HG03378 (cell line): ENCODE measurements at regions not wholly inside any gene's neighbourhood (a gene's known extent, or its start where the extent isn't known, plus 50 kb on each side); places are given as distances from the start of the nearest gene placed in this dataset.

ENCODE experiments used
- ATAC-seq: cut with Tn5 transposase; IDR thresholded peaks from one replicate; pipeline ENCODE4 v1.9.1; 2021; ENCODE audit warnings: mild to moderate bottlenecking, moderate library complexity; ENCODE audit not compliant: unreplicated experiment

DNA sequence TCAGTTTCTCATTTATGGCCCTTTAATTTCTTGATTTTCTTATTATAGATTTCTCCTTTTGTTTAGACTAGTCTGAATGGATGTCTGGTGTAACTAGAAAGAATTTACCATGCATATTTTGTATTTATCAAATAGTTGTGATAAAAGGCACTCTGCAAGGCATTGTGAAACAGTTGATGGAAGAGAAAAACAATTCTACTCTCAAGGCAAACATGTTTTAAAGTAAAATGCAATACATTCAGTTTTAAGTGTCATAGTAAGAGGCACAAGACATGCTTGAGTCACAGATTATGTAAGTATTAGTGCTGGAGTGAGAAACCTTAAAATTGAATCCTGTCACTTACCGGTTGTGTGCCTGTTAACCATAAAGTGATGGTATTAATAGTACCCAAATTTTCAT lies 283.3 kb upstream of the DKK2 start:
- ATAC-seq, result no peak

DNA sequence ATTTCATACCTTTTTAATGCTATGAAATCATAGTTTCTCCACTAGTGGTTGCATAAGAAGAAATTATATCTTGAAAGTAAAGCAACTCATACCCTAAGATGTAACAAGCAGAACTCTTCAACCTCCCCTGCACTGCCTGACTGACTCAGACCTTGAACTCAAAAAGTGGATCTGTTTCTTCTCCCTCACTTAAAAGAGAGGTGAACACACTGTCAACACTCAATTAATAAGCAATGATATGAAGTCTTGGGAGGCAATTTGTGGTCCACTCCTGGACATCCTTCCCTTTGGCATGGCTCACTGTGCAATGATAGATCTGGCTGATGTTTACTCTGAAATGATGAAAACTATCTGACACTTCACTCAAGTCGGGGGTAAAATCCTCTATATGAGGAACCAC lies 282.0 kb upstream of the DKK2 start:
- ATAC-seq, result no peak

DNA sequence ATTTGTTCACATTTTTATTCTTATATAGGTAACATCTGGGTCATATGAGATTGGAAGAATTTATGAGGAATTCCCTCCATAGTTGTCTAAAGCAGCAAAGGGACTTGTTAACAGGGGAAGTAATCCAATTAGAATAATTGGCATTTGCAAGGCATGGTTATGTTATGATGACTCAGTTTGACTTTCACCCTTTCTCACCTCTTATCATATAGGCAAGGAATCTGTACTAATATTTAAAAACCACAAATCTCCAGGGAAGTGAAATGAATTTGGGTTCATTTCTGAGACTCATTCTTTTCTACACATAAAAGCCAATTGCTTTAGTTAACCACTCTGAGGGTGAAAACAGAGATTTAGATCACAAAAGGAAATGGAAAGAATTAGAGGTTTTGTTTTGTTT lies 281.5 kb upstream of the DKK2 start:
- no peak for ATAC-seq

DNA sequence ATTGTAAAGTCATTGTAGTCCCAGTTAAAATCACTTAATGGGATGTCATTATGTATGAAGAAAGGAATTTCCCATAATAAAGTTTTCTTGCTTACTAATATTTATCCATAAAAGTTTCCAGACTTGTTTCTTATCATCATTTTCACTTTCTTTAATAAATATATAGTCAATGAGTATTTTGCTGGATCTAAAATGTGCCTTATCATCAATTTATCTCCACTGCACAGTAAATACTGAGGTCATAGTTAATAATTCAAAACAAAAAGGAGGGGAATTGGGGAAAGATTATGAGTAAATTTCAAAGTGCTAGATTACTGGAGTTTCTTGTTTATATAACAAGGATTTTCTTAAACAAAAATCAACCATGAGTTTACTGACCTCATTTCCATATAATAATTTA lies 279.5 kb upstream of the DKK2 start:
- ATAC-seq, result no peak

DNA sequence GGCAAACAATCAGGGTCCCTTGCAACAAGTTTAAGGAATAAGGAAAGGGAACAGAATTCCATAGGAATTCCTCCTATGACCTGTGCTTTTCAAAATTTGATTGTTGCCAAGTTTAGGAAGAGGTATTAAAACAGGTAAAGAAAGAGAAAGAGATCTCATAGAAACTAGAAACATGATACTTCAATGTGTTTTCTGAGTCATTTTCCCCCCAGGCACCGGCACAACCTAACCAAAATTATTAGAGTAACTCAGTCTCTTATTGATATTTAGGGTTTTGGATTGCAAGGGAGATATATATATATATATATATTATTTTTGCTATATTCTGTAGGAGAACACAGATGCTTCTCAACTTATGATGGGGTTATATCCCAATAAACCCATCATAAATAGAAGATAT lies 278.0 kb upstream of the DKK2 start:
- ATAC-seq, result no peak

DNA sequence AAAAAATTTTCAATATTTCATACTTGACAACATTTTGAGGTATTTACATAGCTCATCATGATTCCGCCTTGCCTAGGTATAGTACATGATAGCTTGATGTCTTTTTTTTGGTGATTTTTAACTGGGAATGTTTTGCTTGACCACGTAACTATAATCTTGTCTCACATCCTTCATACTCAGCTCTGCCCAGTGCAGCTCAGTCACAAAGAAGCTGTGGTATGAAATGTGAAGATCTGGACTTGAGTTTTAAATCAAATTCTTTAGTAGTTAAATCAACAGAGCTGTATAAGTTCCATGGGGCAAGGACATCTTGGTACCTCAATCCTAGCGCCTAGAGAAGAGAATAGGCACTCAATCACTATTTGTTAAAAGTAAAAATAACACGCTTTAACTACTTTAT lies 276.3 kb upstream of the DKK2 start:
- no peak for ATAC-seq

DNA sequence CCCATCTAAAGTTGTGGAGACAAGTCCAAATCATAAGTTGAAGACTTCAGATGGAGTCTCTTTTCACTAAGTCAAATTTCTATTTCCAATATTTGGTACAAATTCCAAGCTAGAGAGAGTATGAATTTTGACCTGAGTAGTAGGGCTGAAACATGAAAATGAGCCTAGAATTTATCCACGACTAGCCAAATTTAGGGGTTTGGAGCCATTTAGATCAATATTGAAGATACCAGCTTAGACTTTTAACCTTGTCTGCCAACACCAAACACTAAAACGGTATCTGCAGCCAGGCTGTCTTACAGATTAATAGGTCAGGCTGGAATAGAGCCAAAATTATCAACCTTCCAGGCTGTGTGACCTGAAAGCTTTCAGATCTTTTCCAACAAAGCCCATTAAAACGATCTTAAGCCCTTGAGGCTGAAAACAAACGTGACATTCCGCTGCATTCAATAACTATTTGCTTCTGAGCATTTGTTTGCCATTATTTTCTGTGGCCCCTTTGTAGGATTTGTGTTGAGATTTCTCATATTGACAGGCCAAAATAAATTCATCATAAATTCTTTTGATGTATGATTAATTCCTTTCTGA lies 268.7 kb upstream of the DKK2 start:
- ATAC-seq, result no peak

DNA sequence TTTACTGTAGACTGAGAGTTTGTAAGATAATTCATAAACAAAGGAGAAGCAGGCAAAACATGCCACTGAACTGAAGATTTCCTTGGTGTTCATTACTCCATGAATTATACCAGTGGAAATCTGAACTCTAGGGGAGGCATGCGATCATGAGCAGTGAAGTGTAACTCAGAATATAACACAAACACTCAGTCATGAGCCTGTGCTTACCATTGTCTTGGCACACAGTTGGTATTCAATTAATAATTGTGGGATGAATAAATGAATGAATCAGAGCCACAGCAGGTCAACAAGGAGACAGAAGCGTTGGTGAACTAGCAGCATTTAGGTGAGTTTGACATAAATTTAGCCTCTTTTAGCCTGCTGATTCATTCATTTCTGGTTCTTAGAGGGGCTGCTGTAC lies 263.5 kb upstream of the DKK2 start:
- no peak for ATAC-seq

DNA sequence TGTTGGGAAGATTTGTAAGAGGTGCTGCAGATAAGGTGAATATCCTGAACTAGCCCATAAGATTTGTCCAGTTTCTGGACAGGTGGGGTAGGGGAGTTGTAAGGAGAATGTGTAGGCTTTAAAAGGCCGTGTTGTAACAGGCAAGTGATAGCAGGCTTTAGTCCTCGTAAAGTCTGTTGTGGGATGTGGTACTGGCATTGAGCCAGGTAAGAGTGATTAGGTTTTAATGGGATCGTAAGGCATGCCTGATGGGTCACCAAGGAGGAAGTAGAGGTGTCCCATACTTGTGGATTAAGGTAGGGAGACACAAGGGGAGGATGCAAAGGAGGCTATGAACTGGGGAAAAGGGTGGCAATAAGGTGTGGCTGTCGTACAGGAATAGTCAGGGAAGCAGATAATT lies 256.9 kb upstream of the DKK2 start:
- ATAC-seq, result no peak

DNA sequence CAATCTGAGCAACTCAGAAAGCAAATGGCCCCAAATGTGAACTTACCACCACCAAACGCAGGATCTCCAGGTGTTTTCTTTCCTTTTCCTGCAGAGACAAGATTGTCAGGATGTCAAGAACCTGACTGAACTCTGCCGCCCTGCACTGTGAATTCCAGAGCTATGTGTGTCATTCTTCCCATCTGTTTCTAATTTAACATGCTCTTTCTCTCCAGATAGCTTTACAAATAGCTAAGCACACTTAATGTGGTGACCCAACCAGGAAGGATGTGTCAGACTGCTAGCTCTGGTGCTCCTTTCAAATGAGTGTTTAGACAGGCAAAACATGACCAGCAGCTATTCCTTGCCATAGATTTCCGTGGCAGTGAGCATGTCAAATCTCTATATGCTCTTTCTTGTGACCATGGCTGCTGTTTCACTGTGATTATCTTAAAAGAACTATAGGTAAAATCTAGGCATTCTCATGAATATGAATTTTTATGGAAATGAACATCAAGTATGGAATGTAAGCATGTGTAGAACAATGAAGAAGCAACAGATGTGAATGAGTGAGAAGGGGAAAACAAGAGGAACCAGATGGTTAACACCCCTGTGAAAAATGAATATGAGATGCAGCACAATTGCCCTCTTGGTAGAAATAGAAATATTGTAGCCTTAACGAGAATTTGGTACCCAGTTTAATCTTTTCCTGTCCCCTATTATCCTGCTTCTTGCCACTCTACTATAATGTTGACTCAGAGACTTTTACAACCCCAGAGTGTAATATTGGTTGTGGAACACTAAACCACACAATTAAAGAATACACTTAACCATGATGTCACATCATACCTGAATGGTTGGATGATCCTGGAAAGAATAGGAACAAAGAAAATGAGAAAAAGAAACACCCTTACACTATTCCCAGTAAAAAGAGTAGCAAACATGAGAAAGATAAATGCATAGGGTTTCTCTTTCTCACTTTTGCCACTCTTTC lies 247.8 kb upstream of the DKK2 start:
- no peak for ATAC-seq

DNA sequence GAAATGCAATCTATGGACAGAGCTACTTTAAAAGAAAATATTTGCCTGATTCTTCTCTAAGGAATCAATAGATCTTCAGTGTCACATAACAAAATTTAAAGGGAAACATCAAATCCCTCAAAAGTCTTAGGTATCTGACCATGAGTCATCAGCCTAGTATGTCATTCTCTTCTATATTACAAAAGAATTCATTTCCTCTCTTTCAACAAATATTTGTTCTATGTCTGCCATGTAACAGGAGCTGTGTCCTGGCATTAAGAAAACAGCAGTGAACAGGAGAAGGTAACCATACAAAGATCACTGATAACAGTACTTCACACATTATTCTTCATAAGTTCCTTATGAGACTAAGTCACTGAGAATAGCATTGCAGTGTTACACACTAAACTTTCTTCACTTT lies 243.6 kb upstream of the DKK2 start:
- no peak for ATAC-seq

DNA sequence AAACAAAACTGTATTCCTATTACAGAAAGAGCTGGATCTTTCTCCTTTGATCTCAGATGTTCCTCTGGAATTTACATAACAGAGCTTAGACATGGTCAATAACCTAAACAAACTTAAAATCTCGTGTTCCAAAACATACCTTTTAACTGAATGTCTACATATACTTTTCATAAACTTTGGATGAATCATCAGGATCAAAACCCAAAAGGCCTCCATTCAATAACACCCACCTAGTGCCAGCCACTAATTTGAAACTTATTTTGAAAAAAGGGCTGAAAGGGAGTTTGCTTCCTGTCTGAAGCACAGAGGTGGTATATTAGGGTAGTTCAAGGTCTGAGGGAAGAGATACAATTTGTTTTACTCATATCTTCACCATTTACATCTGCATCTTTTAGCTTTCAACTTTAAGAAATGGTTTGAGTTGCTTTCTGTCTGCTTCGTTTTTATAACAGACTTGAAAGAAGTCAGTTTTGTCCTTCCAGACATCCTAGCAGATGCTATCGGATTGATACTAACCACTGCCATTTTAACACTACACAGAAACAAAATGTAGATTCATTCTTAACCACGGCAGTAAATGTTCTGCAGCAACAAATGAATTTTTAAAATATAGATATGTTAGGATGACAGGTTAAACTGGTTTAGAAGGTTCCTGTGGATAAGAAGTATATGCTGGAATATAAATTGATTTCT lies 242.8 kb upstream of the DKK2 start:
- no peak for ATAC-seq

DNA sequence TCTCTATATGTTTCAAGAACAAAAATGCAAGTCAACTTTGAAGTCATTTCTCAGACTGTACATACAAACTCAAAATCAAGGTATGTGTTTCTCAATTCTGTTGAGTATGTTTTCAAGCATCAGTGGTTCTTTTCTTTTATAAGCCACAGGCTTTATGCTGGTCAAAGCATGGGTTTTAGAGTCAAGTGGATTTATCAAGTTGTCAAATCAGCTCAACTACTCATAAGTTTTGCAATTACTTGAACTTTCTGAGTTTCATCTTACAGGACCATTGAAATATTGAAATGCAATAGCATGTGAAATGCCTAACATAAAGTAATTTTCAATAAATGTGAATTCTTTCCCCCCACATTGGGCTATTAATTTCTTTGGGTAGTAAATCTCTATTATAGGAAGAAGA lies 239.9 kb upstream of the DKK2 start:
- no peak for ATAC-seq

DNA sequence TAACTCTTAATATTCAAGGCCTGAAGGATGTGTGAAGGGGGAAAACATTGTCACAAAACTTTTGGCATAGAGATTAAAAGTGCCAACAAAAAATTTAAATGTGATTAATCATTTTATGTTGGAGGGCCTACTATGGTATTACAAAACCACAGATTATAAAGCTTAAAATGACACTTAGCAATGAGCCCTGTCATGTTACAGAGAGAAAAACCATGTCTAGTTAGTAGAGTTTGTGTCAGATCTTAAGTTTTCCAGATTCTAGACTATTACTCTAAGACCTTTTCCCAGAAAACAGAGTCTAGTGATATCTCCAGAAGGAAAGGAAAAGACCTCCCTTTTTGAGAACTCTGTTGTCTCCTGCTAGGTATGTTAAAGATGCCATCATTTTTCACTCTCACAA lies 239.1 kb upstream of the DKK2 start:
- no peak for ATAC-seq

DNA sequence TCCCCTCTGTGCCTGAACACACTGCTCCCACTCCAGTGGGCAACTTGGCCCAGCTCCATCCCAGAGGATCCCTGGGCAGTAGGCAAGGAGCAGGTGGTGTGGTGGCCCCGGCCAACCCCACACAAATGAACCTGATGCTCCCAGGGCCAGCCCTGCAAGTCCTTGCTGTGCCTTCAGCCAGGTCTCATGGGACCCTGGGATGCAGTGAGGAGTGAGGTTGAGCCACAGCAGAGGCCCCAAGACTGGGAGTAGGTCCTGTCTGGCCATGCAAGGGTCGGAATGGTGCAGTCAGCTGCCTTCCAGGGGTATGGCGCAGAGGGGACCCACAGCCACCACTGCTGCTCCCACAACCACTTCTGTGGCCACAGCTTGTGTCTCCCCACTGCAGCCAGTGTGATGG lies 234.5 kb upstream of the DKK2 start:
- no peak for ATAC-seq

DNA sequence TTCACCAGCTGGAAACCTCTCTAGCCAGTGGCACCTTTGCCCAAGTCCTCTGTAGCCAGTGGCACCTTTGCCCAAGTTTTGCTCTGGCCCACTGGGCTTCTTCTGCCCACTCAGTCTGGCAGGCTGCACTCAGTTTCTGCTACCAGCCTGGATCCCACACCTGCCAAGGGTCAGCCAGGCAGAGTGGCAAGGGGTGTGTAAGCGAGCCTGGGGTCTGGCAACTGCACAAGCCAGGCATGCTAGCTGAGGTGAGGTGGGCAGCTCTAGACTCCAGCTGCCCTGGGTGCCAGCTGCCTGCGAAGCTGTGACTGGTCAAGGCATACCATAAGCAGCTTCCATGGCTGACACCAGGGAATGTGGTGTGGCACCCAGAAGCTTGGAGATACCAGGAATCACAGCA lies 233.1 kb upstream of the DKK2 start:
- no peak for ATAC-seq

DNA sequence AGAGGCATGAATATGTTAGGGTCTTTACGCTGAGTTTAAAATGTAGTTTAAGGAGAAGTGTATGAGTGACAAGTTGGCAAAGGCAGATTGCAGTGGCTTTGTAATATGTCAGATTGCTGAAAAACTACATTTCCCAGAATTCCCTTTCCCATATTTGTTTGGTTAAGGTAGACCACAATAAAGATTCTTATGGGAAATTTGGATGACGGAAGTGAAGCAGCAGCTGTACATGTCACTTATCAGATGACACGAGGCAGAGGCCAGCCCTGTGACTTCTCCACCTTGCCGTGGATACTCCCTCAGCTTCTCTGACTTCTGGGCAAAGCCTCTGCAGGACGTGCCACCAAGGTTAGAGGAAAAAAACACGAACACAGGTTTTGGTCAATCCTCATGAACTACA lies 229.7 kb upstream of the DKK2 start:
- no peak for ATAC-seq

DNA sequence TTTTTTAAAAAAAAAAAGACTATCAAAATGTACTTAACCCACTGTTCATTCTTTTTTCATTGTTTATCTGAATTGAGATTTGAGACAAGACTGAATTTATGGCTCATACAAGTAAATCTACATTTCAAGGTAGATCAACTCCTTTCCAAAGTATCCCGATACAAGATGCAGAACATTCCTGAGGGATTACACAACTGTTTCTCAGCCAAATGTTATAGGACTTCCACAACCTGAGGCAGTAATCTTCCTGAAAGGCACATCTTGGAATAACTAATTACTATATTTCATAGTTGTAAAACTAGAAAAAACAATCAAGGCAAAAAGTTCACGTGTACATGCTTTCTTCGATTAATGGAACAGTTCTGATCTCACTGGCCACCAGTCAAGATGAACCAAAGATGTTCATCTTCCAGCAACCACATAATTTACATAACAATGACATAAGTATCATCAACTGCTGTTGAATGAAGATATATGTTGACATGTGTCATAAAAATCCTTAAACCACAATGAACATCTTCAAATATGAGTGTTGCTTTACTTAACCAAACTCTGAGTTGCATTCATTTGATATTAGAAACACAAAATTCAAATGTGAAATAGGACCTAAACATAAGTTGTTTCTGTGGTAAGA lies 225.2 kb upstream of the DKK2 start:
- no peak for ATAC-seq

DNA sequence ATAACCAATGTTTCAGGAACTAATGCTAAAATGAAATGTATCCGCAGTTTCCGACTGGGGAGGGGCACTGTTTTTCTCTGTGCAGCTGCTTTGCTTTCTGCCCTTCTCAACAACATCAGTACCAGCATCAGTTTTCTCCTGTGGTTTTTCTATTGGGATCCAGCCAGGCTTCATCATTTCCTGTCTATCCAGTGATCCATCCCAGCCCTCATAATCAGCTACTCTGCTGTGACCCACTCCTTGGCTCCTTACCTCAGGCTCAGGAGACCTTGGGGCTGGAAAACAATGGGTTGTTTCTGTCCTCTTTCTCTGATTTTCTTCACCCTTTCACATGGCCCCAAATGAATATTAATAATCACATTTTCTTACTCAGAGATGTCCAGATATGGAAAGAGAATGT lies 222.2 kb upstream of the DKK2 start:
- ATAC-seq, result no peak

DNA sequence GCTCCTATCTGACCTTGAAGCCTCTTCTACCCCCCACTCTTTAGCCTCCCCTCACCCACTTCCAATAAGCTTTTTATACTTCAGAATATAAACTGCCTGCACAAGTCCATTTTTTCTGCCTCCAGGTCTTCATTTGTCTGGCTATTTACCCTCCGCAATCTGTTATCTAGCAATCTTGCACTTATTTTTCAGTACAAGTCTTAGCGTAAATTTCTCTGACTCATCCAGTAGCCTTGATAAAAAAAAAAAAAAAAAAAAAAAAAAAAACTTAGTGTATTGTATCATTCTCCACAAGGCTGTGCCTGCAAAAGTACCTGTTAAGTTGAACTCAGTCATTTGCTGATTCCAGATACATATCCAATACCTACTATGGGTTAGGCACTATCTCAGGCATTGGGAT lies 219.5 kb upstream of the DKK2 start:
- ATAC-seq, result no peak

DNA sequence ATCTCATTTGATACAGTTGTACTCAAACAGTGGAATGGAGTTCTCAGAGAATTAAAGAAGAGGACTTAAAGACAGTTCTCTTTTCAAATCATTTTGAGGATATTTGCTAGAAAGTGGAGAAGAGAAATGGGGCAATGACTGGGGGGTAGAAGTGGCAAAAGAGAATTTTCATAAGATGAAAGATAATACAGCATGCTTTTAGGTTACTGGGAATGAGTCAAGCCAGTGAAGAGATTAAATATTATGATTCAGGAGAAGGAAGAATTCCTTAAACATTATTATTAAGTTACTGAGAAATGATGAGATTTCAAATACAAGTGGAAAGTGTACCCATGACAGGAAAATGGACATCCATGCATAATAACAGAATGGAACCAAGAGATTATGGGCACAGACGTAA lies 219.0 kb upstream of the DKK2 start:
- no peak for ATAC-seq
